Muscle of leg (tissue), 3 donors: ENCODE measurements at regions not wholly inside any gene's neighbourhood (a gene's known extent, or its start where the extent isn't known, plus 50 kb on each side); places are given as distances from the start of the nearest gene placed in this dataset.

Experiments
- DNase-seq: peaks from one replicate; pipeline ENCODE4 v3.0.0; 2013
- H3K27ac ChIP-seq: one replicate; pipeline ENCODE4 v1.5.1; 2013; ENCODE audit warnings: mild to moderate bottlenecking, low read length, control low read depth
- H3K27me3 ChIP-seq: one replicate; pipeline ENCODE4 v1.6.1; 2013; ENCODE audit warnings: low read length; ENCODE audit not compliant: control insufficient read depth, insufficient read depth
- H3K36me3 ChIP-seq: one replicate; pipeline ENCODE4 v1.6.1; 2013; ENCODE audit warnings: low read length; ENCODE audit not compliant: control insufficient read depth, insufficient read depth
- H3K4me1 ChIP-seq: one replicate; pipeline ENCODE4 v1.6.1; 2013; ENCODE audit warnings: low read length; ENCODE audit not compliant: control insufficient read depth, insufficient read depth
- H3K4me3 ChIP-seq: one replicate; pipeline ENCODE4 v1.5.1; 2013; ENCODE audit warnings: low read length, control low read depth
- H3K9me3 ChIP-seq: replicated peaks from 2 replicates; pipeline ENCODE4 v1.6.1; 2013; ENCODE audit warnings: low read depth, low read length; ENCODE audit not compliant: control insufficient read depth
- WGBS: methylation state at CpG from one replicate; pipeline ENCODE4 v1.1.5; 2013; ENCODE audit warnings: missing lambda C conversion rate; ENCODE audit not compliant: insufficient coverage; 5-methylcytosine and 5-hydroxymethylcytosine counted together

DNA sequence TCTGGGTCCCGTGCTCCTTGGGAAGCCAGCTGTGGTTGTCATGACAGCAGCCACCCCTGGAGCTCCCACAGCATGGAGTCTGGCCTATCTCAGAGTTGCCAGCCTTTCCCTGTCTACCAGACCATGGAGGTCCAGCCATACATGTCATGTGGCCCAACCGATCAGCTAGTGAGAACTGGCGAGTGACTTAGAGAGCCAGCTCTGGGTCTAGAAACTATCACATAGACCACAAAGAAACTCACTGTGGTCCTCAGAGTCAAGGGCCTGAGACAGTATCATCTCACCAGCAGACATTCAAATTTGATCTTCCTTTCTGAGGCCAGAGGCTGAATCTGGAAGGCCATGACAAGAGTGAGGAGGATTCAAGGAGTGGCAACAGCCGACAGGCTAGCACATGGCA, 223.3 kb upstream of the GPR26 start:
- H3K9me3 ChIP-seq = no peaks in the 10 kb centered on the region
- no peaks in the 10 kb centered on the region for H3K4me1 ChIP-seq
- no peaks in the 10 kb centered on the region for H3K36me3 ChIP-seq
- no peak for DNase-seq
- 91% methylated on average over 4 of the region's 4 CpGs for WGBS
- H3K4me3 ChIP-seq = no peak overlapping the region
- peaks cover 9% of the 10 kb centered on the region for H3K27me3 ChIP-seq
- H3K27ac ChIP-seq = no peak overlapping the region

DNA sequence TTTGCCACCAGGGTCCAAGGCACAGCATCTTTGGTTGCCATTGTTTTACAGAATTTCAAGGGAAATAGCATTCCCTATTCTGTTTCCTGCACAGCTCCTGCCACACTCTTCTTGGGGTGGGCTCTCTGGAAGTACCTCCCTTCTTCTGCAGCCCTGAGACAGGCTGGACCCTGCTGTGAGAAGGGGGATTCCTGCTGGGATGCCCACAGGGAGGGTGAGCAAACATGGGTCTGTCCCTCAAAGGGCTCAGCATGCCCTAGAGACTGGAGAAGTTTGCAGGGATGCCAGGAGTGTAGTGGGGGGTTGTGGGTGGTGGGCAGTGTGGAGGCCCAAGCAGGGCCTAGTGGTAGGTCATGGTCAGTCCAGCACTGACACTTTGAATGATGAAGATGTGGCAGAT, 222.2 kb upstream of the GPR26 start:
- peaks cover 9% of the 10 kb centered on the region for H3K27me3 ChIP-seq
- DNase-seq = no peak
- no peak overlapping the region for H3K4me3 ChIP-seq
- no peaks in the 10 kb centered on the region for H3K4me1 ChIP-seq
- H3K27ac ChIP-seq = no peak overlapping the region
- H3K36me3 ChIP-seq = no peaks in the 10 kb centered on the region
- no peaks in the 10 kb centered on the region for H3K9me3 ChIP-seq

DNA sequence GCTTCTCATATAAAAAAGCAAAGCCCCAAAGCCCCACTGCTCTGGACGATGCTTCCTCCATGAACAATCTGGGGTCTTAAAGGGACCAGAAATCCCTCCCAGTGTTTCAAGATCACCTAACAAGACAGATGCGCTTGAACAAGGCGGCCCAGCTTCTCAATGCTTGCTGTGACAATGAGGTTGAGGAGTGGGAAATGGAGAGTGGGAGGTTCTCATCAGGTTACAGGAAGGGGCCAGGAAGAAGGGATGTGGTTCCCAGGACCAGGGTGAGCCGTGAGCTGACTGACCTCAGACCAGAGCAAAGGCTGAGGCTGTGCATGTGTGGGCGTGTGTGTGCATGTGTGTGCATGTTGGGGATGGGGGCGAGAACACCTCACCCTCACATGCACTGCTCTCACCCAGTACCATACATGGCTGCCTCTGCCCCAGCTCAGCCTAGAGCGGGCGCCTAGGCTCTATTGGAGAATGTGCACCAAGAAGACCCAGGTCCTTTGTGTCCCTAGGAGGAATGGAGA, 220.8 kb upstream of the GPR26 start:
- DNase-seq = no peak
- Histone ChIP-seq H3K36me3 (no peaks in the 10 kb centered on the region), H3K9me3 (no peaks in the 10 kb centered on the region), H3K27me3 (peaks cover 5% of the 10 kb centered on the region), H3K4me3 (no peak overlapping the region), H3K4me1 (no peaks in the 10 kb centered on the region), H3K27ac (no peak overlapping the region)
- 67% methylated on average over 3 of the region's 8 CpGs for WGBS

DNA sequence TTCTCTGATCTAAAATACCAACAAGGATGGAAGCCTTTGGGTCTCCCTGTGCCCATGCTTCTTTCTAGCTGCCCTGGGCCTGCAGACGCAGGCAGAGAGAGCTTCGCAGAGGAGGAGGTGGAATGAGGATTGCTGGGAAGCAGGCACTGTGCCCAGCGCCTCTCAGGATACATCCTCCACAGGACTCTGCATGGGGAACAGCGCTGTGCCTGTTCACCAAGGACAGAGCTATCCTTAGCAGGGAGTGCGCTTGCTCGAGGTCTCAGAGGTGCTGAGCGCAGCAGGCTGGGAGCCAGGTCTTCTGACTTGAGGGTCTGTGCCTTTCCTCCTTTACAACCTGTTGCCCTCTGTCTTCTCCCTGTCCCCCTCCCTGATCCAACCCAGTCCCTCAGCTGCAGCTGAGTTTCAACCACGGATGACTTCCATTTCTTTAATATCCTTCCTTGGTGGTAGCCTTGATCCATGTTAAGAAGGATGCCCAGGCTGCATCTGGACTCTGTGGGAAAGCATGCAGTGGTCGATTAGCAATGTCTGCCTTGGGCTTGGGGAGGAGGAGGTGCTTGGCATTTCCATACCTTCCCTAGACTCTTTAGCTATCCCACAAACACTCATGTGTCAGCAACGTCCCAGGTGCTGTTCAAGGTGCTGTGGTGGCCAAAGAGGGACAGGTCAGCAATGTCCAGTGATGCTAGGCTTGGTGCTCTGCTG, 219.6 kb upstream of the GPR26 start:
- no peak overlapping the region for H3K4me3 ChIP-seq
- H3K4me1 ChIP-seq = no peaks in the 10 kb centered on the region
- H3K27ac ChIP-seq = no peak overlapping the region
- no peak for DNase-seq
- no peaks in the 10 kb centered on the region for H3K9me3 ChIP-seq
- H3K36me3 ChIP-seq = no peaks in the 10 kb centered on the region
- 62% methylated on average over 9 of the region's 10 CpGs for WGBS
- H3K27me3 ChIP-seq = peaks cover 6% of the 10 kb centered on the region

DNA sequence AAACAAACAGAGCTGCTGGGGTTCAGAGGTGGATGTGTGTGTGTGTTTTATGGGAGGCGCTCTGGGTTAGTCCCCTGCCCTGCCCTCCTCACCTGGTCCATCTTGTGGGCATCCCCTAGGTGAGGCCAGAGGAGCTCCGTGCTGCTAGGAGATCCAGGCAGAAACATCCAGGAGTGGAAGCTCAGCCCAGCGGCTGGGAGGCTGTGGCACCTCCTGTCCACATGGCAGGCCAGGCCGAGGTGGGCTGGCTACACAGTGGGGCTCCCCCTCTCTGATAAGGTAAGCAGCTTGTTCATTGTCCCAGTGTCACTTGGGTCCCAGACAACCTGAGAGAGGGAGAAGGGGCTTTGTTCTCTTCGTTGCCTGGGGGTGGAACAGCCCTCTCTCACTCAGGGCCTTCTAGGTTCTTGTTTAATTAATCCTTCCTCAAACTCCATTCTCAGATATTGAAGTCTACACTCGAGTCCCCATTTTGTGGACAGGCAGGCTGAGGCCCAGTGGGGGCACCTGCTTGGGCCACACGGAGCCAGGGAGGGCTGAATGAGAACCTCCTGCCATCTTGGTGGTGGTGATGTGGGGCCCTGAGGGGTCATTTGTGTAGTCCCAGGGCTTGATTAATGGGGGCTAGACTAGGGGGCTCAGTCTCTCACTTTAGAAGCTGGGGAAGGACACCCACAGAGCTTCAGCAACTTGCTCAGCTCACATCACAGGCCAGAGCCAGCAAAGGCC, 216.8 kb upstream of the GPR26 start:
- peaks cover 8% of the 10 kb centered on the region for H3K27me3 ChIP-seq

DNA sequence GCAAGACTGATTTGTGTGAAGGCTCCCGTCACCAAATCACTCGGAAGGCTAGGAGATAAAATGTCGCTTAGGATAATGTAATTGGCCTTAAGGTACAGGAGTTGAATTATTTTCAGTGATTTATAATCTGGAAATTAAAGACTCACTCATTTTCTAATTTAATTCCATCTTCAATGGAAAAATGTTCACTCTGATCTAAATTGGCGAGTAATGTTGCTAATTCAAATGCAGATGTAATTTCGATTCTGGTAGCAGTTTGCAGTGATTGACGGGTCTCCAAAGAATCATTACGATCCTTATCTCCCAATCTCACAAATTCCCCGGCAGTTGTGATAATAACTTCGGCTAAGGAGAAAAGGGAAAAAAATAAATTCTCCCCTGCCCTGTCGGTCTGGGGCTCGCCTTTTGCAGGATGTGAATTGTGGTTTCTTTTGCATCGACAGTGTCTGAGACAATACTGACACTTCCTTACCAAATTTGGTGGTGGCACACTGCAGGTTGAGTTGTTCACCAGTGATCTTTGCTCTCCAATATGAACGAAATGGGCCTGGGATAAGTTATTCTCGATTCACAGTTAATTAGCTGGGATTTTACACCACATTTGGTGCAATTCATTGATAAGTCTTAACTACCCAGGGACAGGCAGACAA, 215.1 kb upstream of the GPR26 start:
- Histone ChIP-seq H3K4me1 (no peaks in the 10 kb centered on the region), H3K27me3 (peaks cover 6% of the 10 kb centered on the region), H3K4me3 (no peak overlapping the region), H3K9me3 (no peaks in the 10 kb centered on the region), H3K36me3 (no peaks in the 10 kb centered on the region), H3K27ac (no peak overlapping the region)
- DNase-seq = no peak
- 50% methylated on average over 1 of the region's 14 CpGs for WGBS

More for the DNA sequence above, 216.8 kb upstream of the GPR26 start:
- WGBS = 83% methylated on average over 4 of the region's 7 CpGs
- Histone ChIP-seq H3K9me3 (no peaks in the 10 kb centered on the region), H3K4me1 (no peaks in the 10 kb centered on the region), H3K36me3 (no peaks in the 10 kb centered on the region), H3K4me3 (no peak overlapping the region), H3K27ac (no peak overlapping the region)
- no peak for DNase-seq

DNA sequence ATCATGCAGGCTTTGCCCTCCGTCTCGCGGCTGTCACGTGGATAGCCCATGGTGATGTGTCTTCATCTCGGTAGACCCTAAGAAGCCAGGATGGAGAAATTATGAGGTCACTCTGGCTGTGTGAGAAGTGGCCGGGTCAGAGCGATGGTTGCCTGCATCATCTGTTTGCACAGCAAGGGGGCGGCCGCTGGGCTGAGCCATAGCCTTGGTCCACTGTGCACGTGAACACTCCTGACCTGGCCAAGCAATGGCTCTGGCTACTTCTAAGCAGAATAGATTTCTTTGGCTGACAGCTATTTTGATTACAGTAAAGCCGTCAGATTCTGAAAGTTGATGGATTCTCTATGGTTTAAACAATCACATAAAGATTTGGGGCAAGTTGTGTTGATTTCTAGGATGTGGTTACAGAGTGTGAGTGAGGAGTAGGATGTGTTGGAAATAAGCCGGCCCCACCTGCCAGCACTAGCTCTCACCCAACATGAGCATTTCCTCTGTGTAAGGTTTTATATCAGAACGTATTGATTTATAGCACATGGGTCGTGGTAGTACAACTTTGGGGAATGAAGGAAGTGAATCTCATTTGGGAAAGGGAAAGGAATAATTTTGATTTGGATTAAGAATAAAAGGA, 214.4 kb upstream of the GPR26 start:
- WGBS = 66% methylated on average over 11 of the region's 14 CpGs
- no peak for DNase-seq
- H3K27ac ChIP-seq = no peak overlapping the region

DNA sequence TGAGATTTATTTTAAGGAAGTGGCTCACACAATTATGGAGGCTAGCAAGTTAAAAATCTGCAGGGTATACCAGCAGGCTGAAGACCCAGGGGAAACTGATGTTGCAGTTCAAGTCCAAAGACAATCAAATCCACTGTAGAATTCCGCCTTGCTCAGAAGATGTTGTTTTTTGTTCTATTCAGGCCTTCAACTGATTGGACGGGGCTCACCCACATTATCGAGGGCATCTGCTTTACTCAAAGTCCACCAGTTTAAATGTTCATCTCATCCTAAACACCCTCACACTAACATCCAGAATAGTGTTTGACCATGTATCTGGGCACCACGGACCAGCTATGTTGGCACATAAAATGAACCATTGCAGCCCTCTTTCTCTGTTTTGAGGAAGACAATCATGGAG, 211.2 kb upstream of the GPR26 start:
- Histone ChIP-seq H3K27ac (no peak overlapping the region), H3K36me3 (no peaks in the 10 kb centered on the region), H3K4me1 (no peaks in the 10 kb centered on the region), H3K9me3 (no peaks in the 10 kb centered on the region), H3K4me3 (no peak overlapping the region), H3K27me3 (peaks cover 6% of the 10 kb centered on the region)
- no peak for DNase-seq
- WGBS = 100% methylated on average over 1 of the region's 4 CpGs

More for the DNA sequence above, 214.4 kb upstream of the GPR26 start:
- Histone ChIP-seq H3K4me1 (no peaks in the 10 kb centered on the region), H3K27me3 (peaks cover 6% of the 10 kb centered on the region), H3K9me3 (no peaks in the 10 kb centered on the region), H3K4me3 (no peak overlapping the region), H3K36me3 (no peaks in the 10 kb centered on the region)

DNA sequence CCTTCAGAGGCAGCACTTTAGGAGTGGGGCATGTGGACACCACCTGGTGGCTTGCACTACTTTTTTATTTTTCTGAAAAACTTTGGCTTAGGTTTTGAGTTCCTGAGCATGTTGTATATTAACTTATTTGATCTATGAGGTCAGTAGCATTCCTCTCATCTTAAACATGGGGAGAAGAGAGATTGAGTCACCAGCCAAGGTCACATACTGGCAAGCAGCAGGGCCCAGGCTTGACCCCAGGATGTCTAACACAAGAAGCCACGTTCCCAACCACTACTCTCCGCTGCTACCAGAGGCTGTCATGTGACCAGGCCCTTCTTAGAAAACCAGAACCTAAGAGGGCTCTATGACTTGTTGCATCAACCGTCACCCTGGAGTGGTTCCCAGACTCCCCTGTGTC, 210.3 kb upstream of the GPR26 start:
- Histone ChIP-seq H3K4me1 (no peaks in the 10 kb centered on the region), H3K27me3 (peaks cover 6% of the 10 kb centered on the region), H3K36me3 (no peaks in the 10 kb centered on the region), H3K9me3 (no peaks in the 10 kb centered on the region), H3K4me3 (no peak overlapping the region), H3K27ac (no peak overlapping the region)
- no CpG with 5 or more reads among the region's 3 CpGs for whole genome bisulfite sequencing
- no peak for DNase-seq

DNA sequence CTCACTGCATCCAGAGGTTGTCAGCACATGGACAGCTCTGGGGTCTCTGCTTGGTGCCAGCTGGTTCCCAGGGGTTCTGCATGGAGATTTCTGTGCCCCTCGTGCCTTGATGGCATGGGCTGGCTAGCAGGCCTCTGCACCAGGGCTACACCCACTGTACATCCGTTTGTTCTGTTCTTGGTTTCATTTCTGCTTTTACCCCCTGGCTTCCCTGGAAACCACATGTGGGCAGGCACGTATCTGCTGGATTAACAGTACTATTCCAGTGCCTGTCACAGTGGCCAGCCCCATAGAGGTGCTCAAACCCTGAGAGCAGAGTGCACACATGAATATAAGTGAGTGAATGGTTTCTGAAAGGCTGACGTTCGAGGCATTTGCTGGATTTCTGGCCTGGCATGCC, 207.2 kb upstream of the GPR26 start:
- DNase-seq = no peak
- no peak overlapping the region for H3K4me3 ChIP-seq
- H3K27ac ChIP-seq = no peak overlapping the region
- no peaks in the 10 kb centered on the region for H3K4me1 ChIP-seq
- no peaks in the 10 kb centered on the region for H3K9me3 ChIP-seq
- WGBS = 59% methylated on average over 5 of the region's 5 CpGs
- H3K36me3 ChIP-seq = no peaks in the 10 kb centered on the region
- peaks cover 10% of the 10 kb centered on the region for H3K27me3 ChIP-seq
